Mesothelial cell of epicardium (in vitro differentiated cells): ENCODE measurements at regions not wholly inside any gene's neighbourhood (a gene's known extent, or its start where the extent isn't known, plus 50 kb on each side); places are given as distances from the start of the nearest gene placed in this dataset.
"Not testable (repeated sequence)": the region's sequence is repeated elsewhere in the genome, so short reads cannot be mapped to it uniquely, and the experiment has no call there.

Experiments used
- DNase-seq, 2 experiments: peaks; one replicate each; pipeline ENCODE4 v3.0.0; 2021; ENCODE audit warnings: low spot score in 2 of 2; ENCODE audit not compliant: unreplicated experiment in 2 of 2
- H3K27ac Mint-ChIP-seq: 2 replicates; pipeline ENCODE4 v1.8.0; 2021; ENCODE audit warnings: mixed read lengths
- H3K27me3 Mint-ChIP-seq: 2 replicates; pipeline ENCODE4 v1.8.0; 2021; ENCODE audit warnings: low read depth, mixed read lengths
- H3K36me3 Mint-ChIP-seq: 2 replicates; pipeline ENCODE4 v1.8.0; 2021; ENCODE audit warnings: mixed read lengths
- H3K4me1 Mint-ChIP-seq: 2 replicates; pipeline ENCODE4 v1.8.0; 2021; ENCODE audit warnings: mixed read lengths
- H3K4me3 Mint-ChIP-seq: 2 replicates; pipeline ENCODE4 v1.8.0; 2021; ENCODE audit warnings: mild to moderate bottlenecking, moderate library complexity, mixed read lengths
- H3K9me3 Mint-ChIP-seq: 2 replicates; pipeline ENCODE4 v1.8.0; 2021; ENCODE audit warnings: mixed read lengths
- TF ChIP-seq, protein P1 (sequence below): fragments of 200-600 bp; sonication (generic); IDR thresholded peaks from one replicate; pipeline ENCODE4 v1.5.0; 2021; ENCODE audit warnings: antibody characterized with exemption; ENCODE audit not compliant: unreplicated experiment

DNA sequence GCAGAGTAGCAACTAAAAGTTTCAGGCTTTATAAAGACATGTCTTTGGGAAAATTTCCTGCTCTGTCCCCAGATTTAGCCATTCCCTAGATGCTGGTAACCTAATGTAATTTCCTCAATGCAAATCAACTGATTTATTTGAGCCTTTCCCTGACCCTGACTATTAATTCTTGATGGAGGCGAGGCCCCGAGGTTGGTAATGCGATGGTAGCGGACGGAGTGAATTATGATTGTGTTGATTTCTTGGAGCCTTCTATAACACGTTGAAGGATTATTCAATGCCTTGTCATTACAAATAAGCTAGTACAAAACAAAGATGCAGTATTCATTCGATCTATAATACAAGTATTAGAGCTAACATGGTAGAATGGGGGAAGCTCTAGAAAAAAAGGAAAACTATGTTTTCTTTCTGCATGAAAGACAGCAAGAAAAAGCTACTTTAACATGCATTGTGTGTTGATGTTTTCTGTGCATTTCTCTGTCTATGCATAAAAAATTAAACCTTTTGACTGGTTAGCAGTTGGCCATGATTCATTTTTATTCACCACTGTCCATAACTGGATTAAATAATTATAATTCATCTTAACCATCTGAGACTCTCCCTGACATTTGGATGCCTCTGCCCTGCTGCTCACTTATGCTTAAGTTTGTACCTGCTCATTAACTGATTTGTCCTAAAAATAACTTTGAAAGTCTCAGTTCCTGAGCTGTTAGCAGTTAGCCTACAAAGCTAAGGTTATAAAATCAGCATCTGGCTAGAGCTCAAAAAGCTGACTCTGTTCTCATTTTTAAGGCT is 490.2 kb upstream of the NUDT12 start:
- Mint-ChIP-seq H3K4me3 (no peak overlapping the region), H3K4me1 (peaks cover 27% of the 10 kb centered on the region)

DNA sequence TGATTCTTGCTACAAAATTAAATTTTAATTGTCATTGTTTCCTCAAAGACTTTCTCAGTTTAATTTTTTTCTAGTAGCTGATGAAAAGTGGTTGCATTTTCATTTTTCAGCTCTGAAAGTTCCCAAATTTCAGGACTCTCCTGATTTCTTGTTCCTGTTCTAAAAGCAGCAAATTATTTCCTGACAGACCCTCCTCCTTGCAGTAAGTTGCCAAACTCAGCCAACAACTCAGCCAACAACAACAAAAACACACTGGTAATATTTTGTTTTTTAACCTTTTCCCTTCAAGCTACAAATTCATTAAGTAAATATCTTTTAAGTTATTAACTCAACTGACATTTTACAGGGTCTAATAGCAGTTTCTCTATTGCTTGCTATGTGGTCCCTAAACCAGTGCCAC is 487.8 kb upstream of the NUDT12 start:
- Mint-ChIP-seq H3K9me3 (no peaks in the 10 kb centered on the region), H3K4me1 (peaks cover 28% of the 10 kb centered on the region), H3K4me3 (no peak overlapping the region), H3K36me3 (no peaks in the 10 kb centered on the region), H3K27me3 (no peaks in the 10 kb centered on the region), H3K27ac (no peak overlapping the region)
- TF ChIP-seq, protein P1, sequence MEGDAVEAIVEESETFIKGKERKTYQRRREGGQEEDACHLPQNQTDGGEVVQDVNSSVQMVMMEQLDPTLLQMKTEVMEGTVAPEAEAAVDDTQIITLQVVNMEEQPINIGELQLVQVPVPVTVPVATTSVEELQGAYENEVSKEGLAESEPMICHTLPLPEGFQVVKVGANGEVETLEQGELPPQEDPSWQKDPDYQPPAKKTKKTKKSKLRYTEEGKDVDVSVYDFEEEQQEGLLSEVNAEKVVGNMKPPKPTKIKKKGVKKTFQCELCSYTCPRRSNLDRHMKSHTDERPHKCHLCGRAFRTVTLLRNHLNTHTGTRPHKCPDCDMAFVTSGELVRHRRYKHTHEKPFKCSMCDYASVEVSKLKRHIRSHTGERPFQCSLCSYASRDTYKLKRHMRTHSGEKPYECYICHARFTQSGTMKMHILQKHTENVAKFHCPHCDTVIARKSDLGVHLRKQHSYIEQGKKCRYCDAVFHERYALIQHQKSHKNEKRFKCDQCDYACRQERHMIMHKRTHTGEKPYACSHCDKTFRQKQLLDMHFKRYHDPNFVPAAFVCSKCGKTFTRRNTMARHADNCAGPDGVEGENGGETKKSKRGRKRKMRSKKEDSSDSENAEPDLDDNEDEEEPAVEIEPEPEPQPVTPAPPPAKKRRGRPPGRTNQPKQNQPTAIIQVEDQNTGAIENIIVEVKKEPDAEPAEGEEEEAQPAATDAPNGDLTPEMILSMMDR: no peak
- DNase-seq: no peak

More for the DNA sequence above, 490.2 kb upstream of the NUDT12 start:
- Mint-ChIP-seq H3K27me3 (no peaks in the 10 kb centered on the region), H3K27ac (no peak overlapping the region), H3K9me3 (peaks cover 1% of the 10 kb centered on the region), H3K36me3 (no peaks in the 10 kb centered on the region)
- TF ChIP-seq, protein P1: no peak
- no peak for DNase-seq

DNA sequence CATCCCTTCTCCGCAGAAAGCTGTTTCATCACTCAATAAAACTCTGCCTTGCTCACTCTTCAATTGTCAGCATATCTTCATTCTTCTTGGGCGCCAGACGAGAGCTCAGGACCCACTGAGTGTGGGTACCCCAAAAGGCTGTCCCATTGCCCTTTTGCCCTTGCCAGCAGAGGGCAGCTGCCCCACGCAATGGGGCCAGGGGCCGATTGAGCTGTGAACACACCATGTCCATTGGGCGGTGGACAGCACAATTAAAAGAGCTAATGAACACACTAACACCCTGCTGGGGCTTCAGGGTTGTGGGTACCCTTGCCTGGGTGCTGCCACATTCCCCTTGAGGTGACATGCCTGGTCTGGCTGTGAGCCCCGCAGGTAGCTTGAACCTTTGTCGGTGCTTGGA is 487.2 kb upstream of the NUDT12 start:
- Mint-ChIP-seq H3K4me3 (no peak overlapping the region), H3K36me3 (no peaks in the 10 kb centered on the region), H3K9me3 (no peaks in the 10 kb centered on the region), H3K4me1 (peaks cover 28% of the 10 kb centered on the region), H3K27me3 (no peaks in the 10 kb centered on the region), H3K27ac (no peak overlapping the region)
- no peak for DNase-seq
- TF ChIP-seq, protein P1: no peak

DNA sequence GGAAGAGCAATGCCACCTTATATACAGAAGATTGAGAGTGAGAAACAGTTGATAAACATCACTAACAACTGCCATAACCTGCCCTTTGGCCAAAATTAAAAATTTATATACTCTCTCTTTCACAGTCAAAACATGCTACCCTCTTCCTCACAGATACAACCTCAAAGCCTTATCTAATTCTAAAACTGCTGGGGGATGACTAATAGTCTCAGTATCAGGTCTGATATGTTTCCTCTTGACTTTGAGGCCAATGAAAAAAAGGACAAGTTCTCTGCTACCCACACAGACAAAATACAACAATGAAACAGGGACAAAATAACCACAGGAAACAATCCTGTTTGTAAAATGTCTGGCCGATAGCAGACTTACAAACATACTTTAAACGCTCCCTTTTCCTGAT is 485.6 kb upstream of the NUDT12 start:
- H3K36me3 Mint-ChIP-seq: no peaks in the 10 kb centered on the region
- DNase-seq: no peak
- H3K27ac Mint-ChIP-seq: no peak overlapping the region
- TF ChIP-seq, protein P1: no peak
- no peaks in the 10 kb centered on the region for H3K27me3 Mint-ChIP-seq
- no peak overlapping the region for H3K4me3 Mint-ChIP-seq
- peaks cover 7% of the 10 kb centered on the region for H3K9me3 Mint-ChIP-seq
- peaks cover 26% of the 10 kb centered on the region for H3K4me1 Mint-ChIP-seq

DNA sequence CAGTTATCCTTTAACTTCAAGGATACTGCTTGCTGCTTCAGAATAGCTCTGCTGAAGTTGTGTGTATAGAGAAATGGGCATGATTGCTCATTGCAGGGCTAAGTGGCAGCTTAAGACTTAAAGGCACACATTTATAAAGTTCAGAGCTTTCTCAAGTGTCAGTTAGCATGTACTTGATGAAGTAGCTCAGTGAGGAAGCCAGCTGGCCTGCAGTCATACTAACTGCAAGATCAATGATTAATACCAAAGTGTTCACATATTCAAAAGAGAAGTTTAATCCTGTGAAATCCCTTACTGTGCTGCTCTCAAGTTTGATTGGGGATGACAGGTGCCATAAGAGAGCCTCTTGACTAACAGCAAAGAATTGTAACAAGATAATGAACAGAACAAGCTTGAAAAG is 483.4 kb upstream of the NUDT12 start:
- DNase-seq: no peak
- TF ChIP-seq, protein P1: no peak
- no peak overlapping the region for H3K27ac Mint-ChIP-seq
- H3K27me3 Mint-ChIP-seq: no peaks in the 10 kb centered on the region
- H3K36me3 Mint-ChIP-seq: no peaks in the 10 kb centered on the region
- H3K4me1 Mint-ChIP-seq: peaks cover 14% of the 10 kb centered on the region
- peaks cover 13% of the 10 kb centered on the region for H3K9me3 Mint-ChIP-seq
- no peak overlapping the region for H3K4me3 Mint-ChIP-seq

DNA sequence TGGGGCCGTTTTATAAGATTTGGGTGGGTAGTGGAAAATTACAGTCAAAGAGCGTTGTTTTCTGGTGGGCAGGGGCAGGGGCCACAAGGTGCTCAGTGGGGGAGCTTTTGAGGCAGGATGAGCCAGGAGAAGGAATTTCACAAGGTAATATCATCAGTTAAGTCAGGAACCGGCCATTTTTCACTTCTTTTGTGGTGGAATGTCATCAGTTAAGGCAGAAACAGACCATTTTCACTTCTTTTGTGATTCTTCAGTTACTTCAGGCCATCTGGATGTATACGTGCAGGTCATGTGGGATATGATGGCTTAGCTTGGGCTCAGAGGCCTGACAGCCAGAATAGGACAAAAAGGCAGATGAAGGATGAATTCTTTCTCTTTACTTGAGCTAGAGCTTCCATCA is 477.3 kb upstream of the NUDT12 start:
- not testable (repeated sequence) for DNase-seq, H3K27ac Mint-ChIP-seq, H3K4me3 Mint-ChIP-seq, H3K27me3 Mint-ChIP-seq, H3K4me1 Mint-ChIP-seq, H3K36me3 Mint-ChIP-seq
- H3K9me3 Mint-ChIP-seq: peaks cover 13% of the 10 kb centered on the region

DNA sequence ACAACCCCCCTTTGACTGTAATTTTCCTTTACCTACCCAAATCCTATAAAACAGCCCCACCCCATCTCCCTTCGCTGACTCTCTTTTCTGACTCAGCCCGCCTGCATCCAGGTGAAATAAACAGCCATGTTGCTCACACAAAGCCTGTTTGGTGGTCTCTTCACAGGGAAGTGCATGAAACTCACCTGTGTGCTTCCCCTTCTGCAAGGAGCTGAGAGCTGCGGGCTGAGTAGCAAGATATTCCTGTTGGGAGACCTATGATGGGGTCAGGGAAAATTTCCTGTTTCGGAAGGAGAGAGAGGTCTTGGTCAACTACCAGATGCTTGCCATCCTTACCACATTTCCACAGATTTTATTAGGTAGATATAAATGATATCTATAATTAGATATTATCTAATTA is 474.5 kb upstream of the NUDT12 start:
- H3K4me3 Mint-ChIP-seq, H3K4me1 Mint-ChIP-seq, H3K27ac Mint-ChIP-seq, H3K27me3 Mint-ChIP-seq, H3K36me3 Mint-ChIP-seq, H3K9me3 Mint-ChIP-seq, DNase-seq: not testable (repeated sequence)

DNA sequence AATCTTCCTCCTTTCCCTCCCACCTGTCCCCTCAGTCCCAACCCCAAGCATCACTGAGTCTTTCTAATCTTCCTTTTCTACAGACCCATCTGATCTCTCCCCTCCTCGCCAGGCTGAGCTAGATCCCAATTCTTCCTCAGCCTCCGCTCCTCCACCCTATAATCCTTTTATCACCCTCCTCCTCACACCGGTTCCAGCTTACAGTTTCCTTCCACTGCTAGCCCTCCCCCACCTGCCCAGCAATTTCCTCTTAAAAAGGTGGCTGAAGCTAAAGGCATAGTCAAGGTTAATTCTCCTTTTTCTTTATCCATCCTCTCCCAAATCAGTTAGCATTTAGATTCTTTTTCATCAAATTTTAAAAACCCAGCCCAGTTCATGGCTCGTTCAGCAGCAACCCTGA is 470.6 kb upstream of the NUDT12 start:
- not testable (repeated sequence) for DNase-seq, H3K36me3 Mint-ChIP-seq, H3K4me3 Mint-ChIP-seq, H3K27me3 Mint-ChIP-seq, H3K9me3 Mint-ChIP-seq, H3K4me1 Mint-ChIP-seq, H3K27ac Mint-ChIP-seq
